H9 (cell line): ENCODE measurements at regions not wholly inside any gene's neighbourhood (a gene's known extent, or its start where the extent isn't known, plus 50 kb on each side); places are given as distances from the start of the nearest gene placed in this dataset.

Source experiments
- DNase-seq: peaks from one replicate; pipeline ENCODE4 v3.0.0-alpha.2; 2017
- H2AFZ ChIP-seq: one replicate; pipeline ENCODE4 v1.6.1; 2013; ENCODE audit warnings: mild to moderate bottlenecking, low read length, control low read depth, moderate library complexity
- H2AK5ac ChIP-seq: 2 replicates; pipeline ENCODE4 v1.6.1; 2013; ENCODE audit warnings: low read length, control low read depth, mixed read lengths; ENCODE audit not compliant: insufficient read length
- H2BK120ac ChIP-seq: one replicate; pipeline ENCODE4 v1.6.1; 2013; ENCODE audit warnings: low read depth, mild to moderate bottlenecking, low read length, control low read depth, inconsistent platforms; ENCODE audit not compliant: poor library complexity, severe bottlenecking
- H2BK12ac ChIP-seq: 2 replicates; pipeline ENCODE4 v1.6.1; 2013; ENCODE audit warnings: low read length, control low read depth, mixed read lengths, low read depth; ENCODE audit not compliant: insufficient read length
- H2BK15ac ChIP-seq: 2 replicates; pipeline ENCODE4 v1.6.1; 2013; ENCODE audit warnings: low read depth, low read length, control low read depth
- H2BK20ac ChIP-seq: one replicate; pipeline ENCODE4 v1.6.1; 2013; ENCODE audit warnings: low read depth, mild to moderate bottlenecking, low read length, control low read depth, inconsistent platforms; ENCODE audit not compliant: poor library complexity, severe bottlenecking
- H2BK5ac ChIP-seq: 2 replicates; pipeline ENCODE4 v1.6.1; 2013; ENCODE audit warnings: low read length, control low read depth, mixed read lengths; ENCODE audit not compliant: insufficient read length
- H3K14ac ChIP-seq: 2 replicates; pipeline ENCODE4 v1.6.1; 2013; ENCODE audit warnings: low read length, control low read depth; ENCODE audit not compliant: insufficient read depth
- H3K18ac ChIP-seq: 2 replicates; pipeline ENCODE4 v1.6.1; 2013; ENCODE audit warnings: low read depth, mild to moderate bottlenecking, mixed read lengths, low read length, control low read depth; ENCODE audit not compliant: insufficient read length
- H3K23ac ChIP-seq: 2 replicates; pipeline ENCODE4 v1.6.1; 2013; ENCODE audit warnings: low read length, control low read depth, mixed read lengths, low read depth; ENCODE audit not compliant: insufficient read length
- H3K23me2 ChIP-seq: 2 replicates; pipeline ENCODE4 v1.6.1; 2013; ENCODE audit warnings: low read depth, mild to moderate bottlenecking, mixed read lengths, low read length, control low read depth; ENCODE audit not compliant: insufficient read length, poor library complexity, severe bottlenecking
- H3K27ac ChIP-seq: 2 replicates; pipeline ENCODE4 v1.5.1; 2013; ENCODE audit warnings: low read length, control low read depth, mixed read lengths, low read depth; ENCODE audit not compliant: insufficient read length
- H3K27me3 ChIP-seq: 2 replicates; pipeline ENCODE4 v1.6.1; 2013; ENCODE audit warnings: low read length, control low read depth, inconsistent platforms; ENCODE audit not compliant: insufficient read depth
- H3K4ac ChIP-seq: 2 replicates; pipeline ENCODE4 v1.6.1; 2013; ENCODE audit warnings: low read depth, mild to moderate bottlenecking, control low read depth, inconsistent platforms, low read length, moderate library complexity
- H3K4me1 ChIP-seq: 2 replicates; pipeline ENCODE4 v1.6.1; 2013; ENCODE audit warnings: low read length, control low read depth, inconsistent platforms; ENCODE audit not compliant: insufficient read depth
- H3K4me2 ChIP-seq: 2 replicates; pipeline ENCODE4 v1.6.1; 2013; ENCODE audit warnings: low read length, control low read depth, mixed read lengths; ENCODE audit not compliant: insufficient read length, insufficient read depth
- H3K56ac ChIP-seq: 2 replicates; pipeline ENCODE4 v1.6.1; 2013; ENCODE audit warnings: low read depth, mild to moderate bottlenecking, mixed read lengths, low read length, control low read depth; ENCODE audit not compliant: insufficient read length
- H3K79me1 ChIP-seq: 2 replicates; pipeline ENCODE4 v1.6.1; 2013; ENCODE audit warnings: low read depth, mild to moderate bottlenecking, moderate library complexity, low read length, control low read depth, inconsistent platforms; ENCODE audit not compliant: insufficient read depth, poor library complexity, severe bottlenecking
- H3K79me2 ChIP-seq: 2 replicates; pipeline ENCODE4 v1.6.1; 2013; ENCODE audit warnings: low read length, control low read depth, inconsistent platforms; ENCODE audit not compliant: insufficient read depth
- H3K9ac ChIP-seq: 2 replicates; pipeline ENCODE4 v1.6.1; 2013; ENCODE audit warnings: low read length, control low read depth, mixed read lengths; ENCODE audit not compliant: insufficient read length; ENCODE audit errors: extremely low read depth
- H3K9me3 ChIP-seq: one replicate; pipeline ENCODE4 v1.6.1; 2013; ENCODE audit warnings: low read depth, low read length, inconsistent platforms; ENCODE audit not compliant: control insufficient read depth
- H3T11ph ChIP-seq: one replicate; pipeline ENCODE4 v1.6.1; 2013; ENCODE audit warnings: mild to moderate bottlenecking, low read length, control low read depth, inconsistent platforms
- H4K20me1 ChIP-seq: one replicate; pipeline ENCODE4 v1.6.1; 2013; ENCODE audit not compliant: control insufficient read depth, insufficient read length, insufficient read depth
- H4K5ac ChIP-seq: 2 replicates; pipeline ENCODE4 v1.6.1; 2013; ENCODE audit warnings: low read depth, mild to moderate bottlenecking, mixed read lengths, low read length, control low read depth; ENCODE audit not compliant: insufficient read length
- H4K8ac ChIP-seq: replicated peaks from 2 replicates; pipeline ENCODE4 v1.6.1; 2013; ENCODE audit warnings: low read length, control low read depth, mixed read lengths, low read depth; ENCODE audit not compliant: insufficient read length
- H4K91ac ChIP-seq: 2 replicates; pipeline ENCODE4 v1.6.1; 2013; ENCODE audit warnings: low read depth, mild to moderate bottlenecking, moderate library complexity, mixed read lengths, low read length, control low read depth; ENCODE audit not compliant: insufficient read length
- H3K27ac Mint-ChIP-seq, 3 experiments: 2 replicates in 2 of 3; 3 replicates in 1 of 3; pipeline ENCODE4 v1.8.0; 2020 to 2021; ENCODE audit warnings: mixed read lengths in 3 of 3, mild to moderate bottlenecking in 1 of 3, moderate library complexity in 1 of 3
- H3K27me3 Mint-ChIP-seq: 2 replicates; pipeline ENCODE4 v1.8.0; 2021; ENCODE audit warnings: low read depth, mild to moderate bottlenecking, moderate library complexity, mixed read lengths
- H3K36me3 Mint-ChIP-seq, 3 experiments: 2 replicates in 2 of 3; 3 replicates in 1 of 3; pipeline ENCODE4 v1.8.0; 2020 to 2021; ENCODE audit warnings: low read depth in 3 of 3, mixed read lengths in 3 of 3; ENCODE audit not compliant: insufficient read depth in 1 of 3
- H3K4me1 Mint-ChIP-seq, 2 experiments: 2 replicates each; pipeline ENCODE4 v1.8.0; 2020; ENCODE audit warnings: mixed read lengths in 2 of 2
- H3K4me3 Mint-ChIP-seq, 2 experiments: 2 replicates in 1 of 2; 3 replicates in 1 of 2; pipeline ENCODE4 v1.8.0; 2020 to 2021; ENCODE audit warnings: mild to moderate bottlenecking in 2 of 2, mixed read lengths in 2 of 2, moderate library complexity in 1 of 2
- H3K9me3 Mint-ChIP-seq, 2 experiments: 2 replicates in 1 of 2; 3 replicates in 1 of 2; pipeline ENCODE4 v1.8.0; 2020; ENCODE audit warnings: mild to moderate bottlenecking in 2 of 2, mixed read lengths in 2 of 2, moderate library complexity in 1 of 2
- WGBS: extraction: QIAGEN DNeasy Blood & Tissue Kit; methylation state at CpG from one replicate; pipeline ENCODE4 v1.1.7; 2013; ENCODE audit warnings: missing lambda C conversion rate, low lambda C conversion rate, mixed read lengths; ENCODE audit not compliant: insufficient read length; ENCODE audit errors: extremely low coverage; 5-methylcytosine and 5-hydroxymethylcytosine counted together
- TF ChIP-seq, protein P1 (sequence below): fragments of 200-600 bp; sonication (generic); conservative IDR thresholded peaks from 3 replicates; pipeline ENCODE4 v1.8.0; 2021; ENCODE audit warnings: antibody characterized with exemption, mild to moderate bottlenecking

DNA sequence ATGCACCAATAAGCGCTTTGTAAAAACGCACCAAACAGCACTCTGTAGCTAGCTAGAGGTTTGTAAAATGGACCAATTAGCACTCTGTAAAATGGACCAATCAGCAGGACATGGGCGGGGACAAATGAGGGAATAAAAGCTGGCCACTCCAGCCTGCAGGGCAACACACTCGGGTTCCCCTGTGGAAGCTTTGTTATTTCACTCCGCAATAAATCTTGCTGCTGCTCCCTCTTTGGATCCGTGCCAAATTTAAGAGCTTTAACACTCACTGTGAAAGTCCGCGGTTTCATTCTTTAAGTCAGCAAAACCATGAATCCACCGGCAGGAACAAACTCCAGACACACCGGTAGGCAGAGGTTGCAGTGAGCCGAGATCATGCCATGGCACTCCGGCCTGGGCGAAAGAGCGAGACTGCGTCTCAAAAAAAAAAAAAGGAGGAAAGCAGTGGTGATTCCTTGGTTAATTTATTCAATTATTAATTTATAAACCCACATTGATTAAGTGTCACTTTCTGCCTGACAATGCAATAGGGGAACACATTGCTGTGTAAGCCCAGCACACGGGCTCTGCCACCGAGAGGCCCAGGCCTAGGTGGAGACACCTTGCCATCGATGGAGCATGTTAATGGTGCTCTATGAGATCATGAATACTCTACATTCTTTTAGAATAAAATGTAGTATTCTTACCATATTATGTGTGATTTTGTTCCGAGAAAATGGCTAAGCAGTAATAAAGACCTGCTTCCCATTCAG lies 687.6 kb upstream of the HS6ST1 start:
- no peak overlapping the region for H2BK12ac ChIP-seq
- no peak overlapping the region for H3K4ac ChIP-seq
- H2BK120ac ChIP-seq, result no peak overlapping the region
- no peak overlapping the region for H3K56ac ChIP-seq
- no CpG with 5 or more reads among the region's 19 CpGs for WGBS
- H3K23me2 ChIP-seq, result no peaks in the 10 kb centered on the region
- H3K79me2 ChIP-seq, result no peaks in the 10 kb centered on the region
- peaks cover 0 to 3% of the 10 kb centered on the region in 2 experiments; a peak in 1 of 4 replicates for H3K4me1 Mint-ChIP-seq
- no peaks in the 10 kb centered on the region; a peak in 2 of 7 replicates for H3K36me3 Mint-ChIP-seq
- H3K23ac ChIP-seq, result no peak overlapping the region
- H3K27me3 ChIP-seq, result no peaks in the 10 kb centered on the region
- no peak overlapping the region for H3K18ac ChIP-seq
- H4K5ac ChIP-seq, result no peak overlapping the region
- H3K9me3 Mint-ChIP-seq, result peaks cover under 1 to 3% of the 10 kb centered on the region in 2 experiments; a peak in 1 of 5 replicates
- no peak overlapping the region for H4K8ac ChIP-seq
- H4K91ac ChIP-seq, result no peak overlapping the region
- H2AFZ ChIP-seq, result no peak overlapping the region
- no peak overlapping the region for H3T11ph ChIP-seq
- H3K9me3 ChIP-seq, result no peaks in the 10 kb centered on the region
- H3K14ac ChIP-seq, result no peak overlapping the region
- H2AK5ac ChIP-seq, result no peak overlapping the region
- no peak overlapping the region for H2BK5ac ChIP-seq
- H3K27ac Mint-ChIP-seq, result no peak overlapping the region
- H3K79me1 ChIP-seq, result no peaks in the 10 kb centered on the region
- H2BK15ac ChIP-seq, result no peak overlapping the region
- no peak overlapping the region for H3K9ac ChIP-seq
- no peak overlapping the region for H2BK20ac ChIP-seq
- DNase-seq, result no peak
- no peak overlapping the region for H3K27ac ChIP-seq
- H3K4me3 Mint-ChIP-seq, result no peak overlapping the region
- H3K4me1 ChIP-seq, result no peaks in the 10 kb centered on the region
- H4K20me1 ChIP-seq, result no peaks in the 10 kb centered on the region
- no peak overlapping the region for H3K4me2 ChIP-seq
- H3K27me3 Mint-ChIP-seq, result no peaks in the 10 kb centered on the region; the same call in none of the 2 replicates
- TF ChIP-seq, protein P1, sequence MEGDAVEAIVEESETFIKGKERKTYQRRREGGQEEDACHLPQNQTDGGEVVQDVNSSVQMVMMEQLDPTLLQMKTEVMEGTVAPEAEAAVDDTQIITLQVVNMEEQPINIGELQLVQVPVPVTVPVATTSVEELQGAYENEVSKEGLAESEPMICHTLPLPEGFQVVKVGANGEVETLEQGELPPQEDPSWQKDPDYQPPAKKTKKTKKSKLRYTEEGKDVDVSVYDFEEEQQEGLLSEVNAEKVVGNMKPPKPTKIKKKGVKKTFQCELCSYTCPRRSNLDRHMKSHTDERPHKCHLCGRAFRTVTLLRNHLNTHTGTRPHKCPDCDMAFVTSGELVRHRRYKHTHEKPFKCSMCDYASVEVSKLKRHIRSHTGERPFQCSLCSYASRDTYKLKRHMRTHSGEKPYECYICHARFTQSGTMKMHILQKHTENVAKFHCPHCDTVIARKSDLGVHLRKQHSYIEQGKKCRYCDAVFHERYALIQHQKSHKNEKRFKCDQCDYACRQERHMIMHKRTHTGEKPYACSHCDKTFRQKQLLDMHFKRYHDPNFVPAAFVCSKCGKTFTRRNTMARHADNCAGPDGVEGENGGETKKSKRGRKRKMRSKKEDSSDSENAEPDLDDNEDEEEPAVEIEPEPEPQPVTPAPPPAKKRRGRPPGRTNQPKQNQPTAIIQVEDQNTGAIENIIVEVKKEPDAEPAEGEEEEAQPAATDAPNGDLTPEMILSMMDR, result no peak
